OCI-LY7 (cell line): ENCODE measurements at regions not wholly inside any gene's neighbourhood (a gene's known extent, or its start where the extent isn't known, plus 50 kb on each side); places are given as distances from the start of the nearest gene placed in this dataset.

Experiments used
- EZH2phosphoT487 ChIP-seq: fragments of 200-600 bp; sonication (generic); IDR thresholded peaks from 2 replicates; pipeline ENCODE4 v1.6.1; 2018; ENCODE audit warnings: low read depth, borderline replicate concordance, mild to moderate bottlenecking, mixed run types, antibody characterized with exemption, low read length, moderate library complexity, mixed read lengths
- TF ChIP-seq, protein P1 (sequence below): fragments of 200-600 bp; sonication (generic); conservative IDR thresholded peaks from 2 replicates; pipeline ENCODE4 v1.5.1; 2014; ENCODE audit warnings: mild to moderate bottlenecking, antibody characterized with exemption, low read length, moderate library complexity, mixed read lengths

GRCh38 chr4:99762728-99763127 lies 53.9 kb upstream of the DAPP1 start:
- TF ChIP-seq, protein P1, sequence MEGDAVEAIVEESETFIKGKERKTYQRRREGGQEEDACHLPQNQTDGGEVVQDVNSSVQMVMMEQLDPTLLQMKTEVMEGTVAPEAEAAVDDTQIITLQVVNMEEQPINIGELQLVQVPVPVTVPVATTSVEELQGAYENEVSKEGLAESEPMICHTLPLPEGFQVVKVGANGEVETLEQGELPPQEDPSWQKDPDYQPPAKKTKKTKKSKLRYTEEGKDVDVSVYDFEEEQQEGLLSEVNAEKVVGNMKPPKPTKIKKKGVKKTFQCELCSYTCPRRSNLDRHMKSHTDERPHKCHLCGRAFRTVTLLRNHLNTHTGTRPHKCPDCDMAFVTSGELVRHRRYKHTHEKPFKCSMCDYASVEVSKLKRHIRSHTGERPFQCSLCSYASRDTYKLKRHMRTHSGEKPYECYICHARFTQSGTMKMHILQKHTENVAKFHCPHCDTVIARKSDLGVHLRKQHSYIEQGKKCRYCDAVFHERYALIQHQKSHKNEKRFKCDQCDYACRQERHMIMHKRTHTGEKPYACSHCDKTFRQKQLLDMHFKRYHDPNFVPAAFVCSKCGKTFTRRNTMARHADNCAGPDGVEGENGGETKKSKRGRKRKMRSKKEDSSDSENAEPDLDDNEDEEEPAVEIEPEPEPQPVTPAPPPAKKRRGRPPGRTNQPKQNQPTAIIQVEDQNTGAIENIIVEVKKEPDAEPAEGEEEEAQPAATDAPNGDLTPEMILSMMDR: no peak
- no peak for TF ChIP-seq EZH2phosphoT487
